ENCODE measurements at regions not wholly inside any gene's neighbourhood (a gene's known extent, or its start where the extent isn't known, plus 50 kb on each side); places are given as distances from the start of the nearest gene placed in this dataset.

DNA sequence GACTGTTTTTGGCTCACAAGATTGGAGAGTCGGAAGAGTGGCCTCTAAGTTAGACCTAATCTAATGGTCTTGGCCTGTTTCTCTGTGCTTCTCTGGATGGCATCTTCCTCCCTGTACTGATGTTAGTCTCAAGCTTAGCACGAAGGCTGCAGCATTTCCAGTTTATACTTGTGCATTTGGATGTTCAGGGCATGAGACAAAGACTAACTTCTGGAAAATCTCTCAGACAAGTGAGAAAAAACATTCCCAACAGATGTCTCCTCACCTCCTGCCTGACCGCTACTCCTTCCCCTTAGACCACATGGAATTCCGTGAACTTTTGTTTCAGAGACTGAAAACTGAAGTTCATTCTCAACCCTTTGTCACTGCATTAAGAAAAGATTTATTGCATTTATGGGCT is 410.8 kb upstream of the MCTP2 start:
- TF ChIP-seq, protein P1, sequence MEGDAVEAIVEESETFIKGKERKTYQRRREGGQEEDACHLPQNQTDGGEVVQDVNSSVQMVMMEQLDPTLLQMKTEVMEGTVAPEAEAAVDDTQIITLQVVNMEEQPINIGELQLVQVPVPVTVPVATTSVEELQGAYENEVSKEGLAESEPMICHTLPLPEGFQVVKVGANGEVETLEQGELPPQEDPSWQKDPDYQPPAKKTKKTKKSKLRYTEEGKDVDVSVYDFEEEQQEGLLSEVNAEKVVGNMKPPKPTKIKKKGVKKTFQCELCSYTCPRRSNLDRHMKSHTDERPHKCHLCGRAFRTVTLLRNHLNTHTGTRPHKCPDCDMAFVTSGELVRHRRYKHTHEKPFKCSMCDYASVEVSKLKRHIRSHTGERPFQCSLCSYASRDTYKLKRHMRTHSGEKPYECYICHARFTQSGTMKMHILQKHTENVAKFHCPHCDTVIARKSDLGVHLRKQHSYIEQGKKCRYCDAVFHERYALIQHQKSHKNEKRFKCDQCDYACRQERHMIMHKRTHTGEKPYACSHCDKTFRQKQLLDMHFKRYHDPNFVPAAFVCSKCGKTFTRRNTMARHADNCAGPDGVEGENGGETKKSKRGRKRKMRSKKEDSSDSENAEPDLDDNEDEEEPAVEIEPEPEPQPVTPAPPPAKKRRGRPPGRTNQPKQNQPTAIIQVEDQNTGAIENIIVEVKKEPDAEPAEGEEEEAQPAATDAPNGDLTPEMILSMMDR (IDR thresholded peaks at IDR 0.05 in 8 of 11, conservative IDR thresholded peaks at IDR 0.05 in 3 of 11): no peak
- no peak for TF ChIP-seq POLR2A (IDR thresholded peaks at IDR 0.05)

Measured in spleen (tissue), 7 donors.